GM21786 (cell line): ENCODE measurements at regions not wholly inside any gene's neighbourhood (a gene's known extent, or its start where the extent isn't known, plus 50 kb on each side); places are given as distances from the start of the nearest gene placed in this dataset.

Experiments
- ATAC-seq: cut with Tn5 transposase; IDR thresholded peaks from one replicate; pipeline ENCODE4 v1.9.1; 2021; ENCODE audit not compliant: unreplicated experiment

GRCh38 chr5:143566139-143566538 lies 162.7 kb upstream of the NR3C1 start:
- no peak for ATAC-seq

GRCh38 chr5:143564417-143564816 lies 160.9 kb upstream of the NR3C1 start:
- peak; percentile 99 for ATAC-seq

- no peak for ATAC-seq
Observed at GRCh38 chr5:143562935-143563334, 159.4 kb upstream of the NR3C1 start.

GRCh38 chr5:143561219-143561618 lies 157.7 kb upstream of the NR3C1 start:
- ATAC-seq = no peak

GRCh38 chr5:143560378-143560777 lies 156.9 kb upstream of the NR3C1 start:
- ATAC-seq = no peak

GRCh38 chr5:143559586-143560109 lies 156.2 kb upstream of the NR3C1 start:
- ATAC-seq = no peak

- no peak for ATAC-seq
Observed at GRCh38 chr5:143558048-143558447, 154.6 kb upstream of the NR3C1 start.

GRCh38 chr5:143557061-143557818 lies 153.8 kb upstream of the NR3C1 start:
- ATAC-seq = no peak

GRCh38 chr5:143554918-143555477 lies 151.5 kb upstream of the NR3C1 start:
- ATAC-seq = no peak

GRCh38 chr5:143554187-143554717 lies 150.8 kb upstream of the NR3C1 start:
- ATAC-seq = no peak

GRCh38 chr5:143552680-143553079 lies 149.2 kb upstream of the NR3C1 start:
- ATAC-seq = no peak

- no peak for ATAC-seq
Observed at GRCh38 chr5:143551820-143552251, 148.3 kb upstream of the NR3C1 start.

GRCh38 chr5:143550986-143551630 lies 147.6 kb upstream of the NR3C1 start:
- no peak for ATAC-seq

GRCh38 chr5:143547342-143547741 lies 143.9 kb upstream of the NR3C1 start:
- no peak for ATAC-seq

GRCh38 chr5:143546394-143546793 lies 142.9 kb upstream of the NR3C1 start:
- ATAC-seq = no peak

GRCh38 chr5:143544606-143545005 lies 141.1 kb upstream of the NR3C1 start:
- no peak for ATAC-seq

- no peak for ATAC-seq
Observed at GRCh38 chr5:143543358-143544255, 140.1 kb upstream of the NR3C1 start.

GRCh38 chr5:143542798-143543144 lies 139.3 kb upstream of the NR3C1 start:
- ATAC-seq = no peak

GRCh38 chr5:143541943-143542797 lies 138.7 kb upstream of the NR3C1 start:
- no peak for ATAC-seq

GRCh38 chr5:143539742-143540141 lies 136.3 kb upstream of the NR3C1 start:
- no peak for ATAC-seq
